ENCODE measurements at regions not wholly inside any gene's neighbourhood (a gene's known extent, or its start where the extent isn't known, plus 50 kb on each side); places are given as distances from the start of the nearest gene placed in this dataset.

- Histone ChIP-seq H3K36me3 (replicated peaks; ENCODE audit: control insufficient read depth, insufficient read depth, low read length) (no peaks in the 10 kb centered on the region), H3K27me3 (ENCODE audit: control insufficient read depth, insufficient read depth, low read length) (no peaks in the 10 kb centered on the region)
- DNase-seq = no peak
Measured at GRCh38 chr9:78630966-78631365, 334.0 kb downstream of the PSAT1 start.

GRCh38 chr9:78640728-78641127 is 343.8 kb downstream of the PSAT1 start:
- H3K36me3 ChIP-seq (replicated peaks; ENCODE audit: control insufficient read depth, insufficient read depth, low read length) = no peaks in the 10 kb centered on the region
- H3K4me3 ChIP-seq (ENCODE audit: insufficient read depth, low read depth, low read length) = no peak overlapping the region
- DNase-seq = no peak
- H3K27me3 ChIP-seq (ENCODE audit: control insufficient read depth, insufficient read depth, low read length) = no peaks in the 10 kb centered on the region

More at GRCh38 chr9:78630966-78631365, 334.0 kb downstream of the PSAT1 start:
- no peak overlapping the region for H3K4me3 ChIP-seq (ENCODE audit: insufficient read depth, low read depth, low read length)

- no peak for DNase-seq
Measured at GRCh38 chr9:78644359-78644758, 347.4 kb downstream of the PSAT1 start.

GRCh38 chr9:78654324-78654723 is 357.4 kb downstream of the PSAT1 start:
- Histone ChIP-seq H3K27me3 (ENCODE audit: control insufficient read depth, insufficient read depth, low read length) (no peaks in the 10 kb centered on the region), H3K36me3 (replicated peaks; ENCODE audit: control insufficient read depth, insufficient read depth, low read length) (no peaks in the 10 kb centered on the region)
- no peak for DNase-seq

More at GRCh38 chr9:78644359-78644758, 347.4 kb downstream of the PSAT1 start:
- no peaks in the 10 kb centered on the region for H3K27me3 ChIP-seq (ENCODE audit: control insufficient read depth, insufficient read depth, low read length)
- H3K4me3 ChIP-seq (ENCODE audit: insufficient read depth, low read depth, low read length) = no peak overlapping the region
- no peaks in the 10 kb centered on the region for H3K36me3 ChIP-seq (replicated peaks; ENCODE audit: control insufficient read depth, insufficient read depth, low read length)

GRCh38 chr9:78663369-78663768 is 366.4 kb downstream of the PSAT1 start:
- H3K27me3 ChIP-seq (ENCODE audit: control insufficient read depth, insufficient read depth, low read length) = no peaks in the 10 kb centered on the region
- DNase-seq = no peak
- no peaks in the 10 kb centered on the region for H3K36me3 ChIP-seq (replicated peaks; ENCODE audit: control insufficient read depth, insufficient read depth, low read length)
- H3K4me3 ChIP-seq (ENCODE audit: insufficient read depth, low read depth, low read length) = no peak overlapping the region

More at GRCh38 chr9:78654324-78654723, 357.4 kb downstream of the PSAT1 start:
- H3K4me3 ChIP-seq (ENCODE audit: insufficient read depth, low read depth, low read length) = no peak overlapping the region

- H3K27me3 ChIP-seq (ENCODE audit: control insufficient read depth, insufficient read depth, low read length) = no peaks in the 10 kb centered on the region
- no peak overlapping the region for H3K4me3 ChIP-seq (ENCODE audit: insufficient read depth, low read depth, low read length)
- no peaks in the 10 kb centered on the region for H3K36me3 ChIP-seq (replicated peaks; ENCODE audit: control insufficient read depth, insufficient read depth, low read length)
- DNase-seq = no peak
Measured at GRCh38 chr9:78664370-78664769, 367.4 kb downstream of the PSAT1 start.

GRCh38 chr9:78666818-78667414 is 370.0 kb downstream of the PSAT1 start:
- no peaks in the 10 kb centered on the region for H3K36me3 ChIP-seq (replicated peaks; ENCODE audit: control insufficient read depth, insufficient read depth, low read length)
- no peak overlapping the region for H3K4me3 ChIP-seq (ENCODE audit: insufficient read depth, low read depth, low read length)
- no peaks in the 10 kb centered on the region for H3K27me3 ChIP-seq (ENCODE audit: control insufficient read depth, insufficient read depth, low read length)
- no peak for DNase-seq

GRCh38 chr9:78668148-78668832 is 371.4 kb downstream of the PSAT1 start:
- no peaks in the 10 kb centered on the region for H3K36me3 ChIP-seq (replicated peaks; ENCODE audit: control insufficient read depth, insufficient read depth, low read length)
- no peak for DNase-seq

GRCh38 chr9:78669591-78669990 is 372.7 kb downstream of the PSAT1 start:
- Histone ChIP-seq H3K27me3 (ENCODE audit: control insufficient read depth, insufficient read depth, low read length) (no peaks in the 10 kb centered on the region), H3K36me3 (replicated peaks; ENCODE audit: control insufficient read depth, insufficient read depth, low read length) (no peaks in the 10 kb centered on the region), H3K4me3 (ENCODE audit: insufficient read depth, low read depth, low read length) (no peak overlapping the region)
- no peak for DNase-seq

More at GRCh38 chr9:78668148-78668832, 371.4 kb downstream of the PSAT1 start:
- Histone ChIP-seq H3K4me3 (ENCODE audit: insufficient read depth, low read depth, low read length) (no peak overlapping the region), H3K27me3 (ENCODE audit: control insufficient read depth, insufficient read depth, low read length) (no peaks in the 10 kb centered on the region)

- no peak for DNase-seq
- Histone ChIP-seq H3K27me3 (ENCODE audit: control insufficient read depth, insufficient read depth, low read length) (no peaks in the 10 kb centered on the region), H3K36me3 (replicated peaks; ENCODE audit: control insufficient read depth, insufficient read depth, low read length) (no peaks in the 10 kb centered on the region), H3K4me3 (ENCODE audit: insufficient read depth, low read depth, low read length) (no peak overlapping the region)
Measured at GRCh38 chr9:78671785-78672184, 374.9 kb downstream of the PSAT1 start.

GRCh38 chr9:78674874-78675273 is 377.9 kb downstream of the PSAT1 start:
- Histone ChIP-seq H3K4me3 (ENCODE audit: insufficient read depth, low read depth, low read length) (no peak overlapping the region), H3K36me3 (replicated peaks; ENCODE audit: control insufficient read depth, insufficient read depth, low read length) (no peaks in the 10 kb centered on the region), H3K27me3 (ENCODE audit: control insufficient read depth, insufficient read depth, low read length) (no peaks in the 10 kb centered on the region)
- no peak for DNase-seq

- H3K36me3 ChIP-seq (replicated peaks; ENCODE audit: control insufficient read depth, insufficient read depth, low read length) = no peaks in the 10 kb centered on the region
- no peak for DNase-seq
Measured at GRCh38 chr9:78676009-78676408, 379.1 kb downstream of the PSAT1 start.

GRCh38 chr9:78676623-78677022 is 379.7 kb downstream of the PSAT1 start:
- DNase-seq = no peak
- no peak overlapping the region for H3K4me3 ChIP-seq (ENCODE audit: insufficient read depth, low read depth, low read length)
- H3K36me3 ChIP-seq (replicated peaks; ENCODE audit: control insufficient read depth, insufficient read depth, low read length) = no peaks in the 10 kb centered on the region

More at GRCh38 chr9:78676009-78676408, 379.1 kb downstream of the PSAT1 start:
- H3K4me3 ChIP-seq (ENCODE audit: insufficient read depth, low read depth, low read length) = no peak overlapping the region
- H3K27me3 ChIP-seq (ENCODE audit: control insufficient read depth, insufficient read depth, low read length) = no peaks in the 10 kb centered on the region

GRCh38 chr9:78677326-78677725 is 380.4 kb downstream of the PSAT1 start:
- Histone ChIP-seq H3K4me3 (ENCODE audit: insufficient read depth, low read depth, low read length) (no peak overlapping the region), H3K36me3 (replicated peaks; ENCODE audit: control insufficient read depth, insufficient read depth, low read length) (no peaks in the 10 kb centered on the region), H3K27me3 (ENCODE audit: control insufficient read depth, insufficient read depth, low read length) (no peaks in the 10 kb centered on the region)
- no peak for DNase-seq

More at GRCh38 chr9:78676623-78677022, 379.7 kb downstream of the PSAT1 start:
- no peaks in the 10 kb centered on the region for H3K27me3 ChIP-seq (ENCODE audit: control insufficient read depth, insufficient read depth, low read length)

- Histone ChIP-seq H3K4me3 (ENCODE audit: insufficient read depth, low read depth, low read length) (no peak overlapping the region), H3K27me3 (ENCODE audit: control insufficient read depth, insufficient read depth, low read length) (no peaks in the 10 kb centered on the region), H3K36me3 (replicated peaks; ENCODE audit: control insufficient read depth, insufficient read depth, low read length) (no peaks in the 10 kb centered on the region)
- no peak for DNase-seq
Measured at GRCh38 chr9:78678877-78679276, 382.0 kb downstream of the PSAT1 start.
